ENCODE measurements at regions not wholly inside any gene's neighbourhood (a gene's known extent, or its start where the extent isn't known, plus 50 kb on each side); places are given as distances from the start of the nearest gene placed in this dataset.

DNA sequence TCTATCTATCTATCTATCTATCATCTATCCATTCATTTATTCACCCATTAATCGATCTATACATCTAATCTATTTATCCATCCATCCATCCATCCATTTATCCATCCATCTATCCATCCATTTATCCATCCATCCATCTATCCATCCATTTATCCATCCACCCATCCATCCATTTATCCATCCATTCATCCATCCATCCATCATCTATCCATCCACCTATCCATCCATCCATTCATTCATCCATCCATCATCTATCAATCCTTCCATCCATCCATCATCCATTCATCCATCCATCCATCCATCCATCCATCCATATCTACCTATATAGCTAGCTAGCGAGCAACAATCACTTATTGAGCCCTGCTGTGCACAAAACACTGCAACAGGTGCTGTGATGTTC, 953.1 kb upstream of the ZNF722 start:
- Histone ChIP-seq H3K27ac (ENCODE audit: low read length) (no peak overlapping the region), H3K36me3 (ENCODE audit: control insufficient read depth, insufficient read depth, low read length) (no peaks in the 10 kb centered on the region), H3K4me1 (ENCODE audit: control insufficient read depth, insufficient read depth, low read length) (no peaks in the 10 kb centered on the region), H3K4me3 (ENCODE audit: low read depth in 2 of 2, low read length in 2 of 2) (no peak overlapping the region), H3K27me3 (ENCODE audit: control insufficient read depth, insufficient read depth, low read length) (no peaks in the 10 kb centered on the region), H3K9me3 (ENCODE audit: control insufficient read depth, insufficient read depth, low read depth, low read length) (no peaks in the 10 kb centered on the region)
- TF ChIP-seq POLR2AphosphoS5 (IDR thresholded peaks at IDR 0.05; ENCODE audit: low read depth, low read length) (no peak), SIN3A (IDR thresholded peaks at IDR 0.05; ENCODE audit: borderline replicate concordance, insufficient read depth, low read depth, low read length) (no peak), TCF7L2 (IDR thresholded peaks at IDR 0.05; ENCODE audit: low read depth, low read length) (no peak)
- TF ChIP-seq, protein P1, sequence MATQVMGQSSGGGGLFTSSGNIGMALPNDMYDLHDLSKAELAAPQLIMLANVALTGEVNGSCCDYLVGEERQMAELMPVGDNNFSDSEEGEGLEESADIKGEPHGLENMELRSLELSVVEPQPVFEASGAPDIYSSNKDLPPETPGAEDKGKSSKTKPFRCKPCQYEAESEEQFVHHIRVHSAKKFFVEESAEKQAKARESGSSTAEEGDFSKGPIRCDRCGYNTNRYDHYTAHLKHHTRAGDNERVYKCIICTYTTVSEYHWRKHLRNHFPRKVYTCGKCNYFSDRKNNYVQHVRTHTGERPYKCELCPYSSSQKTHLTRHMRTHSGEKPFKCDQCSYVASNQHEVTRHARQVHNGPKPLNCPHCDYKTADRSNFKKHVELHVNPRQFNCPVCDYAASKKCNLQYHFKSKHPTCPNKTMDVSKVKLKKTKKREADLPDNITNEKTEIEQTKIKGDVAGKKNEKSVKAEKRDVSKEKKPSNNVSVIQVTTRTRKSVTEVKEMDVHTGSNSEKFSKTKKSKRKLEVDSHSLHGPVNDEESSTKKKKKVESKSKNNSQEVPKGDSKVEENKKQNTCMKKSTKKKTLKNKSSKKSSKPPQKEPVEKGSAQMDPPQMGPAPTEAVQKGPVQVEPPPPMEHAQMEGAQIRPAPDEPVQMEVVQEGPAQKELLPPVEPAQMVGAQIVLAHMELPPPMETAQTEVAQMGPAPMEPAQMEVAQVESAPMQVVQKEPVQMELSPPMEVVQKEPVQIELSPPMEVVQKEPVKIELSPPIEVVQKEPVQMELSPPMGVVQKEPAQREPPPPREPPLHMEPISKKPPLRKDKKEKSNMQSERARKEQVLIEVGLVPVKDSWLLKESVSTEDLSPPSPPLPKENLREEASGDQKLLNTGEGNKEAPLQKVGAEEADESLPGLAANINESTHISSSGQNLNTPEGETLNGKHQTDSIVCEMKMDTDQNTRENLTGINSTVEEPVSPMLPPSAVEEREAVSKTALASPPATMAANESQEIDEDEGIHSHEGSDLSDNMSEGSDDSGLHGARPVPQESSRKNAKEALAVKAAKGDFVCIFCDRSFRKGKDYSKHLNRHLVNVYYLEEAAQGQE (IDR thresholded peaks at IDR 0.05; ENCODE audit: insufficient read depth in 1 of 2, low read depth in 2 of 2, low read length in 1 of 2) = no peak
- TF ChIP-seq, protein P2, sequence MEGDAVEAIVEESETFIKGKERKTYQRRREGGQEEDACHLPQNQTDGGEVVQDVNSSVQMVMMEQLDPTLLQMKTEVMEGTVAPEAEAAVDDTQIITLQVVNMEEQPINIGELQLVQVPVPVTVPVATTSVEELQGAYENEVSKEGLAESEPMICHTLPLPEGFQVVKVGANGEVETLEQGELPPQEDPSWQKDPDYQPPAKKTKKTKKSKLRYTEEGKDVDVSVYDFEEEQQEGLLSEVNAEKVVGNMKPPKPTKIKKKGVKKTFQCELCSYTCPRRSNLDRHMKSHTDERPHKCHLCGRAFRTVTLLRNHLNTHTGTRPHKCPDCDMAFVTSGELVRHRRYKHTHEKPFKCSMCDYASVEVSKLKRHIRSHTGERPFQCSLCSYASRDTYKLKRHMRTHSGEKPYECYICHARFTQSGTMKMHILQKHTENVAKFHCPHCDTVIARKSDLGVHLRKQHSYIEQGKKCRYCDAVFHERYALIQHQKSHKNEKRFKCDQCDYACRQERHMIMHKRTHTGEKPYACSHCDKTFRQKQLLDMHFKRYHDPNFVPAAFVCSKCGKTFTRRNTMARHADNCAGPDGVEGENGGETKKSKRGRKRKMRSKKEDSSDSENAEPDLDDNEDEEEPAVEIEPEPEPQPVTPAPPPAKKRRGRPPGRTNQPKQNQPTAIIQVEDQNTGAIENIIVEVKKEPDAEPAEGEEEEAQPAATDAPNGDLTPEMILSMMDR (IDR thresholded peaks at IDR 0.05) = no peak
- in situ Hi-C loops (cut with HindIII; ENCODE audit: low pct_unique_long_range_greater_than_20kb, low sequenced_read_pairs) = no loop called here
- BruUV-seq (replicated peaks) = no TSS peak
- ChIA-PET CTCF (no interaction called here), POLR2A (no interaction called here)
- intact Hi-C loops (cut with micrococcal nuclease; ENCODE audit: unreplicated experiment) = loop anchor here (10.0 kb wide), 2 partner anchors 99 to 101 kb away; no protein-coding TSS in a partner anchor
- DNase-seq (ENCODE audit: low read depth, low spot score) = no peak
- no peak for ATAC-seq

DNA sequence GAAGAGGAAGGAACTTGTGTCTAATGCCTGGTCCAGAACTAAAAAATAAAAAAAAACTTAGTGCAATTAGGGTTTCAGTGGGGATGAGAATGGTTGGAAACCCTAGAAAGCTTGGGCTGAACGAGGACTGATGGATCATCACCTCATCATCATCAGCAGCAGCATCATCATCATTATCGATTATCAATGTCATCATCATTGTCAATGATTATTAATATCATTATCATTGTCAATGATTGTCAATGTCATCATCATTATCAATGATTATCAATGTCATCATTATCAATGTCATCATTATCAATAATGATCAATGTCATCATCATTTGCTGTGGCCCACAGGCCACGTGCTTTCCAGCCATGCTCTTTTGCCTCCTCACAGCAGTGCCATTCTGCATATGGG, 952.0 kb upstream of the ZNF722 start:
- intact Hi-C loops (cut with micrococcal nuclease; ENCODE audit: unreplicated experiment) = loop anchor here (10.0 kb wide), 2 partner anchors 98 to 102 kb away; no protein-coding TSS in a partner anchor

More for the DNA sequence above, 952.0 kb upstream of the ZNF722 start:
- BruUV-seq (replicated peaks) = no TSS peak
- ATAC-seq (no peak), DNase-seq (ENCODE audit: low read depth, low spot score) (no peak)
- Histone ChIP-seq H3K4me1 (ENCODE audit: control insufficient read depth, insufficient read depth, low read length) (no peaks in the 10 kb centered on the region), H3K27me3 (ENCODE audit: control insufficient read depth, insufficient read depth, low read length) (no peaks in the 10 kb centered on the region), H3K9me3 (ENCODE audit: control insufficient read depth, insufficient read depth, low read depth, low read length) (no peaks in the 10 kb centered on the region), H3K36me3 (ENCODE audit: control insufficient read depth, insufficient read depth, low read length) (no peaks in the 10 kb centered on the region), H3K27ac (ENCODE audit: low read length) (no peak overlapping the region), H3K4me3 (ENCODE audit: low read depth in 2 of 2, low read length in 2 of 2) (no peak overlapping the region)
- TF ChIP-seq, protein P1 (IDR thresholded peaks at IDR 0.05; ENCODE audit: insufficient read depth in 1 of 2, low read depth in 2 of 2, low read length in 1 of 2) = no peak
- TF ChIP-seq TCF7L2 (IDR thresholded peaks at IDR 0.05; ENCODE audit: low read depth, low read length) = no peak
- TF ChIP-seq, protein P2 (IDR thresholded peaks at IDR 0.05) = no peak
- TF ChIP-seq POLR2AphosphoS5 (IDR thresholded peaks at IDR 0.05; ENCODE audit: low read depth, low read length) = no peak
- TF ChIP-seq SIN3A (IDR thresholded peaks at IDR 0.05; ENCODE audit: borderline replicate concordance, insufficient read depth, low read depth, low read length) = no peak
- POLR2A ChIA-PET = no interaction called here
- CTCF ChIA-PET = no interaction called here
- in situ Hi-C loops (cut with HindIII; ENCODE audit: low pct_unique_long_range_greater_than_20kb, low sequenced_read_pairs) = no loop called here
